K562 (cell line): ENCODE measurements at regions not wholly inside any gene's neighbourhood (a gene's known extent, or its start where the extent isn't known, plus 50 kb on each side); places are given as distances from the start of the nearest gene placed in this dataset.

ENCODE experiments used
- ATAC-seq: fragments of 200-7000 bp; cut with Tn5 transposase; 3 replicates; pipeline ENCODE4 v1.9.1; 2020; ENCODE audit warnings: moderate library complexity
- BruUV-seq: library from RNA; stranded (reverse); fragments of 400-500 nt; replicated peaks from 2 replicates; lab custom pipeline; 2021; lab: Mats Ljungman, UMichigan
- CTCF ChIA-PET: fragments of 300-600 bp; formaldehyde crosslinking; extraction: SDS; loops from one replicate; lab custom pipeline; 2021; ENCODE audit warnings: low intra/inter-chr PET ratio; lab: Yijun Ruan, JAX
- POLR2A ChIA-PET: fragments of 300-600, 350-650 bp; sonication (Branson Sonifier 250); formaldehyde crosslinking; extraction: SDS; loops from one replicate; lab custom pipeline; 2021; ENCODE audit warnings: antibody characterized with exemption, inconsistent platforms; lab: Yijun Ruan, JAX
- DNase-seq, 4 experiments: peaks; one replicate each; pipeline versions ENCODE4 v3.0.0 to v3.0.0-alpha.2; 2011 to 2018; ENCODE audit warnings: low spot score in 3 of 4, mixed read lengths in 3 of 4; ENCODE audit errors: extremely low read depth in 1 of 4
- FAIRE-seq: peaks from 2 replicates; lab custom pipeline; 2011; peaks lifted over from hg19 to GRCh38; lab: Jason Lieb, UNC
- H2AFZ ChIP-seq: 2 replicates; pipeline ENCODE4 v1.6.0; 2011; ENCODE audit warnings: low read depth, low read length, control low read depth, inconsistent platforms
- H3K27ac ChIP-seq: fragments of 200-600 bp; 3 replicates; pipeline ENCODE4 v1.8.0; 2011; ENCODE audit warnings: low read depth, mild to moderate bottlenecking, control low read depth, inconsistent platforms, low read length, moderate library complexity, mixed read lengths; ENCODE audit errors: extremely low read depth
- H3K27me3 ChIP-seq, 2 experiments: fragments of 300-600 bp in 1 of 2; 2 replicates in 1 of 2; 3 replicates in 1 of 2; pipeline versions ENCODE4 v1.6.0 to v1.8.0; 2011; ENCODE audit warnings: inconsistent platforms in 2 of 2, low read length in 2 of 2, mild to moderate bottlenecking in 1 of 2, mixed read lengths in 1 of 2, moderate library complexity in 1 of 2; ENCODE audit not compliant: control insufficient read depth in 2 of 2, insufficient read depth in 2 of 2
- H3K36me3 ChIP-seq: fragments of 300-600 bp; 3 replicates; pipeline ENCODE4 v1.8.0; 2011; ENCODE audit warnings: mild to moderate bottlenecking, low read length, inconsistent platforms; ENCODE audit not compliant: control insufficient read depth, insufficient read depth
- H3K4me1 ChIP-seq, 2 experiments: fragments of 200-600 bp in 1 of 2; replicated peaks in 1 of 2; 2 replicates in 1 of 2; 3 replicates in 1 of 2; pipeline versions ENCODE4 v1.5.1 to v1.8.0; 2011; ENCODE audit warnings: inconsistent platforms in 2 of 2, low read length in 2 of 2, mild to moderate bottlenecking in 1 of 2, mixed read lengths in 1 of 2, moderate library complexity in 1 of 2; ENCODE audit not compliant: control insufficient read depth in 2 of 2, insufficient read depth in 2 of 2
- H3K4me2 ChIP-seq: 2 replicates; pipeline ENCODE4 v1.6.1; 2011; ENCODE audit warnings: low read length, control low read depth, inconsistent platforms, mixed read lengths; ENCODE audit not compliant: insufficient read depth
- H3K4me3 ChIP-seq: fragments of 200-600 bp; sonication (generic), shearing (Covaris generic); 2 replicates; pipeline ENCODE4 v1.5.1; 2016; ENCODE audit warnings: control low read depth, inconsistent platforms
- H3K79me2 ChIP-seq: fragments of 200-600 bp; 3 replicates; pipeline ENCODE4 v1.8.0; 2011; ENCODE audit warnings: low read length, inconsistent platforms; ENCODE audit not compliant: control insufficient read depth, insufficient read depth
- H3K9ac ChIP-seq, 2 experiments: 2 replicates each; pipeline versions ENCODE4 v1.6.0 to v1.6.1; 2011; ENCODE audit warnings: low read depth in 2 of 2, low read length in 2 of 2, control low read depth in 1 of 2, inconsistent platforms in 1 of 2, mild to moderate bottlenecking in 1 of 2, mixed read lengths in 1 of 2; ENCODE audit not compliant: insufficient read depth in 1 of 2
- H3K9me1 ChIP-seq: one replicate; pipeline ENCODE4 v1.6.0; 2011; ENCODE audit warnings: inconsistent platforms, mild to moderate bottlenecking, low read length, moderate library complexity; ENCODE audit not compliant: control insufficient read depth, insufficient read depth
- H3K9me3 ChIP-seq: replicated peaks from 2 replicates; pipeline ENCODE4 v1.5.1; 2011; ENCODE audit warnings: low read depth, low read length, inconsistent platforms; ENCODE audit not compliant: control insufficient read depth, insufficient read depth
- H4K20me1 ChIP-seq: replicated peaks from 2 replicates; pipeline ENCODE4 v1.6.1; 2011; ENCODE audit warnings: low read length, inconsistent platforms, mixed read lengths; ENCODE audit not compliant: control insufficient read depth, insufficient read depth
- CBFA2T3 ChIP-seq: fragments of 450-650 bp; IDR thresholded peaks from 2 replicates; pipeline ENCODE4 v1.6.1; 2017
- HINFP ChIP-seq: fragments of 450-650 bp; conservative IDR thresholded peaks from 2 replicates; pipeline ENCODE4 v1.6.1; 2016; ENCODE audit warnings: missing genetic modification characterization, low read depth, mild to moderate bottlenecking, control low read depth, missing compliant biosample characterization
- JUND ChIP-seq, 2 experiments: IDR thresholded peaks; 2 replicates in 1 of 2; 3 replicates in 1 of 2; pipeline ENCODE4 v1.6.1; 2011; ENCODE audit warnings: borderline replicate concordance in 2 of 2, low read depth in 2 of 2, low read length in 2 of 2, improper control_type of control experiment in 1 of 2, missing biosample characterization in 1 of 2, missing genetic modification characterization in 1 of 2, missing genetic modification reagents in 1 of 2
- NUFIP1 ChIP-seq: fragments of 450-650 bp; IDR thresholded peaks from 2 replicates; pipeline ENCODE4 v1.6.1; 2018; ENCODE audit not compliant: partially characterized antibody
- PHF20 ChIP-seq: fragments of 450-650 bp; IDR thresholded peaks from 2 replicates; pipeline ENCODE4 v1.6.1; 2018; ENCODE audit not compliant: partially characterized antibody
- POLR3A ChIP-seq: IDR thresholded peaks from 2 replicates; pipeline ENCODE4 v1.6.1; 2011; ENCODE audit warnings: borderline replicate concordance, mild to moderate bottlenecking, moderate library complexity; ENCODE audit not compliant: insufficient read length, insufficient read depth; ENCODE audit errors: extremely low read depth
- RNF2 ChIP-seq: sonication (generic); IDR thresholded peaks from 2 replicates; pipeline ENCODE4 v1.6.1; 2016
- ZBTB40 ChIP-seq, 2 experiments: fragments of 450-650 bp in 1 of 2; sonication (generic) in 1 of 2; formaldehyde crosslinking in 1 of 2; IDR thresholded peaks; 2 replicates each; pipeline versions ENCODE4 v1.7.1 to v1.9.0; 2016 to 2022; ENCODE audit warnings: inconsistent platforms in 1 of 2, mild to moderate bottlenecking in 1 of 2, missing genetic modification reagents in 1 of 2
- ZNF146 ChIP-seq: IDR thresholded peaks from one replicate; pipeline ENCODE4 v1.6.1; 2018; ENCODE audit warnings: missing compliant biosample characterization; ENCODE audit not compliant: unreplicated experiment
- ZNF639 ChIP-seq, 2 experiments: fragments of 200-800 bp in 1 of 2; sonication (Bioruptor generic) in 1 of 2; sonication (generic) in 1 of 2; formaldehyde crosslinking in 1 of 2; IDR thresholded peaks in 1 of 2; conservative IDR thresholded peaks in 1 of 2; 2 replicates each; pipeline versions ENCODE4 v1.5.0 to v1.6.1; 2016 to 2020; ENCODE audit warnings: missing compliant biosample characterization in 1 of 2, missing genetic modification characterization in 1 of 2, missing genetic modification reagents in 1 of 2
- WGBS: fragments of 100-300 bp; shearing (Covaris generic); methylation state at CpG from one replicate; pipeline ENCODE4 v1.1.6; 2016; ENCODE audit warnings: low coverage, mixed read lengths; ENCODE audit not compliant: insufficient coverage; ENCODE audit errors: missing lambda C conversion rate; 5-methylcytosine and 5-hydroxymethylcytosine counted together
- in situ Hi-C: fragments of 300-500 bp; cut with MboI; formaldehyde crosslinking; loops from 4 replicates; pipeline ENCODE4 v1.15.0; 2018; ENCODE audit warnings: inconsistent platforms, mixed read lengths
- intact Hi-C: fragments of 100-400 bp; cut with micrococcal nuclease; formaldehyde crosslinking; loops from 2 replicates; pipeline ENCODE4 v1.14.2; 2022

- Histone ChIP-seq H3K9me3 (no peaks in the 10 kb centered on the region), H3K4me3 (no peak overlapping the region), H3K9me1 (no peaks in the 10 kb centered on the region), H3K36me3 (no peaks in the 10 kb centered on the region), H3K9ac (no peak overlapping the region), H3K4me1 (no peaks in the 10 kb centered on the region), H3K4me2 (no peak overlapping the region), H3K27me3 (no peaks in the 10 kb centered on the region), H4K20me1 (no peaks in the 10 kb centered on the region), H3K79me2 (no peaks in the 10 kb centered on the region), H2AFZ (no peak overlapping the region), H3K27ac (no peak overlapping the region)
- ChIA-PET CTCF (no interaction called here), POLR2A (no interaction called here)
- 0% methylated on average over 2 of the region's 2 CpGs for WGBS
- BruUV-seq: no TSS peak
- no peak for DNase-seq
- no peak for FAIRE-seq
- no peak for ATAC-seq
- in situ Hi-C loops (no loop called here), intact Hi-C loops (no loop called here)
- no peak for TF ChIP-seq RNF2
- no peak for TF ChIP-seq ZBTB40 (IDR thresholded peaks at IDR 0.05)
- no peak for TF ChIP-seq ZBTB40 (CRISPR knock-in tag; IDR thresholded peaks at IDR 0.05)
- TF ChIP-seq POLR3A: no peak
- no peak for TF ChIP-seq ZNF639 (CRISPR knock-in tag; conservative IDR thresholded peaks at IDR 0.05 in 1 of 2, IDR thresholded peaks at IDR 0.05 in 1 of 2)
- no peak for TF ChIP-seq ZNF146 (CRISPR knock-in tag)
- TF ChIP-seq JUND (IDR thresholded peaks at IDR 0.05; ENCODE audit: borderline replicate concordance, low read depth, low read length): no peak
- no peak for TF ChIP-seq JUND (tag; IDR thresholded peaks at IDR 0.05; ENCODE audit: borderline replicate concordance, low read depth, low read length)
- TF ChIP-seq NUFIP1: no peak
- TF ChIP-seq HINFP (tag): no peak
- TF ChIP-seq CBFA2T3: no peak
- TF ChIP-seq PHF20: no peak
Observed at GRCh38 chr2:5140347-5140746, 551.8 kb upstream of the SOX11 start.
